PC-3 (cell line): ENCODE measurements at regions not wholly inside any gene's neighbourhood (a gene's known extent, or its start where the extent isn't known, plus 50 kb on each side); places are given as distances from the start of the nearest gene placed in this dataset.

ENCODE experiments used
- EZH2 ChIP-seq: fragments of 300-600 bp; sonication (generic); IDR thresholded peaks from one replicate; pipeline ENCODE4 v1.6.1; 2017; ENCODE audit warnings: antibody characterized with exemption, mild to moderate bottlenecking, low read length; ENCODE audit not compliant: unreplicated experiment
- TF ChIP-seq, protein P1 (sequence below): fragments of 300-600 bp; sonication (generic); conservative IDR thresholded peaks from 2 replicates; pipeline ENCODE4 v1.5.1; 2017; ENCODE audit warnings: antibody characterized with exemption, low read depth, mild to moderate bottlenecking, low read length

DNA sequence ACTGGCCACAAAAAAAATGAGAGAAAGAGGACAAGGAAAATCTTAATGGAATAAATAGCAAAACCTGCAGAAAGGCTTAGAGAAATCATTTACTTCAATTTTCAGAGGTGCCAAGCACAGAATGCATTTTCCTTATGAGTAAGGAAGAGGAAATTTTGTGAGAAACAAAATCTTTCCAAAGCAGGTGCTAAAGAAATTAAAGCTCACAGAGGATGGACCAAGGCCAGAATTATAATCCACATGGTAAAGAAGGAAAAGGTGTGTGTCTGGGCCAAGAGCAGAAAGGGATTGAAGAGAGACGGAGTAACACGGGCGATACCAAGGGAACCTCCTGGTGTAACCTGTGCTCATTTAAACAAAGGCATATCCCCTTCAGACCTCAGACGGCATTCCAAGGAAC is 340.0 kb upstream of the NFIA start:
- TF ChIP-seq, protein P1, sequence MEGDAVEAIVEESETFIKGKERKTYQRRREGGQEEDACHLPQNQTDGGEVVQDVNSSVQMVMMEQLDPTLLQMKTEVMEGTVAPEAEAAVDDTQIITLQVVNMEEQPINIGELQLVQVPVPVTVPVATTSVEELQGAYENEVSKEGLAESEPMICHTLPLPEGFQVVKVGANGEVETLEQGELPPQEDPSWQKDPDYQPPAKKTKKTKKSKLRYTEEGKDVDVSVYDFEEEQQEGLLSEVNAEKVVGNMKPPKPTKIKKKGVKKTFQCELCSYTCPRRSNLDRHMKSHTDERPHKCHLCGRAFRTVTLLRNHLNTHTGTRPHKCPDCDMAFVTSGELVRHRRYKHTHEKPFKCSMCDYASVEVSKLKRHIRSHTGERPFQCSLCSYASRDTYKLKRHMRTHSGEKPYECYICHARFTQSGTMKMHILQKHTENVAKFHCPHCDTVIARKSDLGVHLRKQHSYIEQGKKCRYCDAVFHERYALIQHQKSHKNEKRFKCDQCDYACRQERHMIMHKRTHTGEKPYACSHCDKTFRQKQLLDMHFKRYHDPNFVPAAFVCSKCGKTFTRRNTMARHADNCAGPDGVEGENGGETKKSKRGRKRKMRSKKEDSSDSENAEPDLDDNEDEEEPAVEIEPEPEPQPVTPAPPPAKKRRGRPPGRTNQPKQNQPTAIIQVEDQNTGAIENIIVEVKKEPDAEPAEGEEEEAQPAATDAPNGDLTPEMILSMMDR: no peak
- no peak for TF ChIP-seq EZH2
